ENCODE measurements at regions not wholly inside any gene's neighbourhood (a gene's known extent, or its start where the extent isn't known, plus 50 kb on each side); places are given as distances from the start of the nearest gene placed in this dataset.

GRCh38 chr6:135739288-135739687 lies 112.2 kb upstream of the PDE7B start:
- no peak overlapping the region for H3K4me2 ChIP-seq
- H3K9ac ChIP-seq: no peak overlapping the region
- no peaks in the 10 kb centered on the region for H3K4me1 ChIP-seq (ENCODE audit: low read depth, poor library complexity, severe bottlenecking)
- H3K4me3 ChIP-seq (IDR thresholded peaks at IDR 0.05; ENCODE audit: insufficient read depth, low read depth, low read length): no peak overlapping the region
- H3K27ac ChIP-seq: no peak overlapping the region
- H3K27me3 ChIP-seq (ENCODE audit: insufficient read depth, low read depth): no peaks in the 10 kb centered on the region
- H4K20me1 ChIP-seq (ENCODE audit: insufficient read depth): no peaks in the 10 kb centered on the region
- H3K79me2 ChIP-seq (ENCODE audit: insufficient read depth, low read depth): no peaks in the 10 kb centered on the region
- H3K36me3 ChIP-seq (ENCODE audit: insufficient read depth): no peaks in the 10 kb centered on the region
- H2AFZ ChIP-seq (ENCODE audit: low read depth): no peak overlapping the region
- no peak for TF ChIP-seq CTCF (conservative IDR thresholded peaks at IDR 0.05; ENCODE audit: low read depth, low read length)

GRCh38 chr6:135740580-135740979 lies 110.9 kb upstream of the PDE7B start:
- no peak for TF ChIP-seq CTCF (conservative IDR thresholded peaks at IDR 0.05; ENCODE audit: low read depth, low read length)
- H4K20me1 ChIP-seq (ENCODE audit: insufficient read depth): no peaks in the 10 kb centered on the region
- H3K79me2 ChIP-seq (ENCODE audit: insufficient read depth, low read depth): no peaks in the 10 kb centered on the region
- no peaks in the 10 kb centered on the region for H3K36me3 ChIP-seq (ENCODE audit: insufficient read depth)
- H3K4me2 ChIP-seq: no peak overlapping the region
- no peaks in the 10 kb centered on the region for H3K4me1 ChIP-seq (ENCODE audit: low read depth, poor library complexity, severe bottlenecking)
- H3K27me3 ChIP-seq (ENCODE audit: insufficient read depth, low read depth): no peaks in the 10 kb centered on the region
- H3K27ac ChIP-seq: no peak overlapping the region
- no peak overlapping the region for H3K4me3 ChIP-seq (IDR thresholded peaks at IDR 0.05; ENCODE audit: insufficient read depth, low read depth, low read length)
- no peak overlapping the region for H3K9ac ChIP-seq
- H2AFZ ChIP-seq (ENCODE audit: low read depth): no peak overlapping the region

DNA sequence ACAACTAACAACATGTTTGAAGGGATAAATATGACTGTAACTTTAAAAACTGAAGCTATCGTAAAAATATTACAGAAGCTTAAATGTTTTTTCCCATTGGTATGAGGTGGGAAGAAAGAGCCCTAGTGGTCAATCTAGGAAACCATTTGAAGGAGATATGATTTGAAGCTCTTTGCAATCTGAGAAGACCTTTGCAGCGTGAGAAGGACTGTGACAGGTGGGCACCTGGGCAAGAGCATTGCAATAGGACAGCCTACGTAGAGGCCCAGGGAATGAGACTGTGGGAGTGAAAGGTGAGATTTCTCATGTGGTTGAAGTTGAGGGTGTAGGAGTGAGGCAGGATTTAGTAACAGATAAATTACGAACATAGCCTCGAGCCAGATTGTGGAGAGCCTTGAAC lies 108.0 kb upstream of the PDE7B start:
- Histone ChIP-seq H3K4me1 (ENCODE audit: low read depth, poor library complexity, severe bottlenecking) (no peaks in the 10 kb centered on the region), H3K27me3 (ENCODE audit: insufficient read depth, low read depth) (no peaks in the 10 kb centered on the region)
- TF ChIP-seq CTCF (conservative IDR thresholded peaks at IDR 0.05; ENCODE audit: low read depth, low read length): no peak

DNA sequence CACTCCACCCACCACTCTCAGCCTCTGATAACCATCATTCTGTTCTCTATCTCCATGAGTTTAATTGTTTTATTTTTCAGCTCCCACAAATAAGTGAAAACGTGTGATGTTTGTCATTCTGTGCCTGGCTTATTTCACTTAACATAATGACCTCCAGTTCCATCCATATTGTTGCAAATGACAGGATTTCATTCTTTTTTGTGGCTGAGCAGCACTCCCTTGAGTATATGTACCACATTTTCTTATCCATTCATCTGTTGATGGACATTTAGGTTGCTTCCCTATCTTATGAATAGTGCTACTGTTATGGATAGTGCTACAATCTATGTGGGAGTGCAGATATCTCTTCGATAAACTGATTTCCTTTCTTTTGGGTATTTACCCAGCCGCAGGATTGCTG lies 103.3 kb upstream of the PDE7B start:
- H3K9ac ChIP-seq: no peak overlapping the region
- H2AFZ ChIP-seq (ENCODE audit: low read depth): no peak overlapping the region
- H3K4me2 ChIP-seq: no peak overlapping the region
- H3K4me1 ChIP-seq (ENCODE audit: low read depth, poor library complexity, severe bottlenecking): no peaks in the 10 kb centered on the region
- H3K79me2 ChIP-seq (ENCODE audit: insufficient read depth, low read depth): no peaks in the 10 kb centered on the region
- no peaks in the 10 kb centered on the region for H4K20me1 ChIP-seq (ENCODE audit: insufficient read depth)
- no peaks in the 10 kb centered on the region for H3K27me3 ChIP-seq (ENCODE audit: insufficient read depth, low read depth)
- no peak overlapping the region for H3K27ac ChIP-seq
- H3K4me3 ChIP-seq (IDR thresholded peaks at IDR 0.05; ENCODE audit: insufficient read depth, low read depth, low read length): no peak overlapping the region
- H3K36me3 ChIP-seq (ENCODE audit: insufficient read depth): no peaks in the 10 kb centered on the region
- TF ChIP-seq CTCF (conservative IDR thresholded peaks at IDR 0.05; ENCODE audit: low read depth, low read length): no peak

More for the DNA sequence above, 108.0 kb upstream of the PDE7B start:
- H3K9ac ChIP-seq: no peak overlapping the region
- H3K79me2 ChIP-seq (ENCODE audit: insufficient read depth, low read depth): no peaks in the 10 kb centered on the region
- H4K20me1 ChIP-seq (ENCODE audit: insufficient read depth): no peaks in the 10 kb centered on the region
- no peak overlapping the region for H3K4me3 ChIP-seq (IDR thresholded peaks at IDR 0.05; ENCODE audit: insufficient read depth, low read depth, low read length)
- H3K27ac ChIP-seq: no peak overlapping the region
- no peaks in the 10 kb centered on the region for H3K36me3 ChIP-seq (ENCODE audit: insufficient read depth)
- no peak overlapping the region for H2AFZ ChIP-seq (ENCODE audit: low read depth)
- H3K4me2 ChIP-seq: no peak overlapping the region

DNA sequence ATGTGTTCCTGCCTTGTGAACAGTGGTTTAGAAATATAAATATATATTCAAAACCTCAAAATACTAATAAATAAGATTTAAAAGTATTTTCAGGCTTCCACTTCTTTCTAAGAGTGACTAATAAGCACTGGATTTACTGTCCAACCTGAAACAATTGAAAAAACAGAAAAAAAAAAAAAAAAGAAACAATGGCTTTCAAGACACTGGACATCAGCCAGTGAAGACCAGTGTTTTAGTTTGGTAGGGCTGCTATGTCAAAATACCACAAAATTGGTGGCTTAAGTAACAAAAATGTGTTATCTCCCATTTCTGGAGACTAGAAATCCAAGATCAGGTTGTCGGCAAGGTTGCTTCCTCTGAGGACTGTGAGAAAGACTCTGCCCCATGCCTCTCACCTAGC lies 101.4 kb upstream of the PDE7B start:
- H3K79me2 ChIP-seq (ENCODE audit: insufficient read depth, low read depth): no peaks in the 10 kb centered on the region
- H3K36me3 ChIP-seq (ENCODE audit: insufficient read depth): no peaks in the 10 kb centered on the region
- H3K4me1 ChIP-seq (ENCODE audit: low read depth, poor library complexity, severe bottlenecking): no peaks in the 10 kb centered on the region
- H3K27ac ChIP-seq: no peak overlapping the region
- no peaks in the 10 kb centered on the region for H3K27me3 ChIP-seq (ENCODE audit: insufficient read depth, low read depth)
- no peaks in the 10 kb centered on the region for H4K20me1 ChIP-seq (ENCODE audit: insufficient read depth)
- no peak overlapping the region for H3K4me3 ChIP-seq (IDR thresholded peaks at IDR 0.05; ENCODE audit: insufficient read depth, low read depth, low read length)
- H2AFZ ChIP-seq (ENCODE audit: low read depth): no peak overlapping the region
- no peak overlapping the region for H3K4me2 ChIP-seq
- TF ChIP-seq CTCF (conservative IDR thresholded peaks at IDR 0.05; ENCODE audit: low read depth, low read length): no peak
- H3K9ac ChIP-seq: no peak overlapping the region
